Lung (tissue), 11 donors: ENCODE measurements at regions not wholly inside any gene's neighbourhood (a gene's known extent, or its start where the extent isn't known, plus 50 kb on each side); places are given as distances from the start of the nearest gene placed in this dataset.

Experiments
- ATAC-seq: fragments of 200-7000 bp; cut with Tn5 transposase; one replicate; pipeline ENCODE4 v1.9.1; 2020; ENCODE audit warnings: moderate number of reproducible peaks; ENCODE audit not compliant: insufficient read depth, low FRiP score
- DNase-seq, 3 donors: peaks; one replicate each; pipeline ENCODE4 v3.0.0-alpha.2; 2013 to 2017
- H3K27ac ChIP-seq, 2 donors: one replicate each; pipeline ENCODE4 v1.5.1; 2013; ENCODE audit warnings: mild to moderate bottlenecking in 2 of 2, moderate library complexity in 2 of 2, control low read depth in 1 of 2, inconsistent platforms in 1 of 2, low read depth in 1 of 2, low read length in 1 of 2
- H3K27me3 ChIP-seq, 3 donors: one replicate each; pipeline ENCODE4 v1.5.1; 2013; ENCODE audit warnings: low read length in 2 of 3; ENCODE audit not compliant: control insufficient read depth in 3 of 3, insufficient read depth in 3 of 3
- H3K36me3 ChIP-seq, 4 donors: one replicate each; pipeline ENCODE4 v1.5.1; 2013; ENCODE audit warnings: low read length in 4 of 4, mild to moderate bottlenecking in 1 of 4, moderate library complexity in 1 of 4; ENCODE audit not compliant: control insufficient read depth in 4 of 4, insufficient read depth in 4 of 4
- H3K4me1 ChIP-seq, 5 donors: one replicate each; pipeline ENCODE4 v1.5.1; 2013; ENCODE audit warnings: low read length in 5 of 5, mild to moderate bottlenecking in 2 of 5, moderate library complexity in 1 of 5; ENCODE audit not compliant: control insufficient read depth in 5 of 5, insufficient read depth in 5 of 5
- H3K4me3 ChIP-seq: one replicate; pipeline ENCODE4 v1.5.1; 2013; ENCODE audit warnings: mild to moderate bottlenecking, control low read depth, moderate library complexity
- H3K9ac ChIP-seq, 2 donors: one replicate each; pipeline ENCODE4 v1.5.1; 2013; ENCODE audit warnings: low read length in 2 of 2, control low read depth in 1 of 2; ENCODE audit not compliant: insufficient read depth in 1 of 2
- H3K9me3 ChIP-seq, 4 donors: one replicate each; pipeline ENCODE4 v1.5.1; 2013; ENCODE audit warnings: low read length in 3 of 4, mild to moderate bottlenecking in 1 of 4, moderate library complexity in 1 of 4; ENCODE audit not compliant: control insufficient read depth in 4 of 4, insufficient read depth in 3 of 4
- WGBS, 2 donors: extraction: QIAGEN DNeasy Blood & Tissue Kit; methylation state at CpG; one replicate each; pipeline ENCODE4 v1.1.7; 2013; 5-methylcytosine and 5-hydroxymethylcytosine counted together
- TF ChIP-seq, protein P1 (sequence below): IDR thresholded peaks from 2 replicates; pipeline ENCODE4 v1.5.1; 2012; ENCODE audit warnings: mild to moderate bottlenecking; ENCODE audit errors: control extremely low read depth, extremely low read depth
- donor health status: control.
- donor health status: control.
- donor health status: Bipolar disorder and iron deficiency.
- donor health status: healthy.
- donor health status: DM: yes; HTN: yes; CAD: no.

DNA sequence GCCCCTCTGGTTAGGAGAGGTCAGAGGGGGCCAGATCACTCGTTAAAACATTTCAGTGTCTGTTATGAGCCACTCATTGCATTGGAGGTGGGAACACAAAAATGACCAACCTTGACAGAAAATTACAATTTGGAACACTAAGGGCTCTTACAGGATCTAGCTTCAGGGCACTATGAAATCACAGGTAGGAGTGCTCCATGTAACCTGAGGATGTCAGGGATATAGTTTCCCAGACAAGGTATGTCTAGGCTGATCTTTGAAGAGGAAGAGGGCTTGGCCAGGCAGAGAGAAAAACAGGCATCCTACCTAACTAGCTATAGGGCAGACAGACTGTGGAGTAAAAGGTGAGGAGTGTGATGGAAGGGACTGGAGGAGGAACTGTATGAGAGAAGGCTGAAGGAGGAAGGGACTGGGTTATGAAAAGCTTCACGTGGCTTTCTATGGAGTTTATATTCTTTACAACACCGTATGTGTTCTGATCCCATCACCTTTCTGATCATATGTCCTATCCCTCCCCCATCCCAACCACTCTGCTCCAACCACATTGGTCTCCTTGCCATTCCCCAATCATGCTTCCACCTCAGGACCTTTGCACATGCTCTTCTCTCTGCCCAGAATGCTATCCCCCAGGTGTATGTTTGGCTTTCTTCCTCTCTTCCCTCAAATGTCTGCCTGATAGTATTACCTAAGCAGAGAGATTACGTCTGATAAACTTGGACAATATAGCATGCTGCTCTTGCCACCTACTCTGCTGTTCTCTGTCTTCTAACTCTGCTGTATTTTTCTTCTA lies 88.2 kb downstream of the CCR1 start:
- no peak overlapping the region for H3K4me3 ChIP-seq
- WGBS, 2 donors = 74 to 80% methylated on average over 4 of the region's 4 CpGs
- ATAC-seq = no peak

DNA sequence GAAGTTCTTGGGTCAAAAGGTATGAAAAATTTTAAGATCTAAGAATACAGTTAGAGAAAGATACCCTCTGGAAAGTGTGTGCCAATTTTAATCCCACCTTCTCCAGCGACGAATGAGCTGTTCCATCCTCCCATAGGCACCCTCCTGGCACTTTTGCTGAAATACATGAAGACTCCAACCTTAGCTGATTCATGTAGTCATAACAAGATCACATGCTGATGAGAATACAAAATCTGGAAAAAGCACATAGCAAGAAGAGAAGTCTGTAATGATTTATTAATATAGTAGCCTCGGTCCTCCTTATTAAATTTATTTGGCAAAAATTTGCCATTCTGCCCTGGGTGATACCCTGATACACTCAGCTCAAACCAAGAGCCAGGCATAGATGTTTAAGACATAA lies 88.9 kb downstream of the CCR1 start:
- Histone ChIP-seq H3K36me3 (no peaks in the 10 kb centered on the region), H3K27me3 (no peaks in the 10 kb centered on the region), H3K4me3 (no peak overlapping the region), H3K4me1 (peaks cover 0 to 31% (median 4%) of the 10 kb centered on the region in 5 donors), H3K27ac (no peak overlapping the region), H3K9ac (no peak overlapping the region), H3K9me3 (no peaks in the 10 kb centered on the region)
- TF ChIP-seq, protein P1, sequence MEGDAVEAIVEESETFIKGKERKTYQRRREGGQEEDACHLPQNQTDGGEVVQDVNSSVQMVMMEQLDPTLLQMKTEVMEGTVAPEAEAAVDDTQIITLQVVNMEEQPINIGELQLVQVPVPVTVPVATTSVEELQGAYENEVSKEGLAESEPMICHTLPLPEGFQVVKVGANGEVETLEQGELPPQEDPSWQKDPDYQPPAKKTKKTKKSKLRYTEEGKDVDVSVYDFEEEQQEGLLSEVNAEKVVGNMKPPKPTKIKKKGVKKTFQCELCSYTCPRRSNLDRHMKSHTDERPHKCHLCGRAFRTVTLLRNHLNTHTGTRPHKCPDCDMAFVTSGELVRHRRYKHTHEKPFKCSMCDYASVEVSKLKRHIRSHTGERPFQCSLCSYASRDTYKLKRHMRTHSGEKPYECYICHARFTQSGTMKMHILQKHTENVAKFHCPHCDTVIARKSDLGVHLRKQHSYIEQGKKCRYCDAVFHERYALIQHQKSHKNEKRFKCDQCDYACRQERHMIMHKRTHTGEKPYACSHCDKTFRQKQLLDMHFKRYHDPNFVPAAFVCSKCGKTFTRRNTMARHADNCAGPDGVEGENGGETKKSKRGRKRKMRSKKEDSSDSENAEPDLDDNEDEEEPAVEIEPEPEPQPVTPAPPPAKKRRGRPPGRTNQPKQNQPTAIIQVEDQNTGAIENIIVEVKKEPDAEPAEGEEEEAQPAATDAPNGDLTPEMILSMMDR = no peak
- DNase-seq (no peak), ATAC-seq (no peak)
- WGBS, 2 donors = 77 to 96% methylated on average over 3 of the region's 3 CpGs

More for the DNA sequence above, 88.2 kb downstream of the CCR1 start:
- H3K9me3 ChIP-seq = no peaks in the 10 kb centered on the region
- TF ChIP-seq, protein P1 = no peak
- H3K27me3 ChIP-seq = no peaks in the 10 kb centered on the region
- no peak overlapping the region for H3K27ac ChIP-seq
- no peaks in the 10 kb centered on the region for H3K36me3 ChIP-seq
- H3K9ac ChIP-seq = no peak overlapping the region
- DNase-seq = no peak
- peaks cover 0 to 38% (median 4%) of the 10 kb centered on the region in 5 donors for H3K4me1 ChIP-seq

DNA sequence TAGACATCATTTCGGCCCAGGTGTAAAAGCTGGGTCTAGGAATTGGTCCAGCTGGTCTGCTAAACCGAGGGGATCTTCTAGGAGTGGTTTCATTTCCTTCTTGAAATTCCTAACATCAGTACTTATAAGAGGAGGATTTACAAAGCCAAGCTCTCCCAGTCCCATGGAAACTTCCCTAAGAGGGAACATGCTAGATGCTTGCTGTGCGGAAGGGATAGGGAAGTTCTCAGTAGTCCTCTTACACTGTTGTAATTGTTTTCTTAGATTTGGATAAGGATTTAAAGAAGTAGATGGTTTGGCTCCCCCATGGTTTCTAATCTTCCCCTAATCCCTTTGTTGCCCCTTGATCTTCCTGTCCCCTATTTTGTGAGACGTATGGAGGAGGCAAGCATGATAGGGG lies 89.7 kb upstream of the XCR1 start:
- Histone ChIP-seq H3K9me3 (no peaks in the 10 kb centered on the region), H3K36me3 (no peaks in the 10 kb centered on the region), H3K4me3 (no peak overlapping the region), H3K4me1 (peaks cover 0 to 12% (median 4%) of the 10 kb centered on the region in 5 donors), H3K27ac (no peak overlapping the region), H3K27me3 (no peaks in the 10 kb centered on the region), H3K9ac (no peak overlapping the region)
- 78 to 83% methylated on average over 4 of the region's 4 CpGs for WGBS, 2 donors
- no peak for ATAC-seq
- DNase-seq = no peak
- TF ChIP-seq, protein P1 = no peak
